ENCODE measurements at regions not wholly inside any gene's neighbourhood (a gene's known extent, or its start where the extent isn't known, plus 50 kb on each side); places are given as distances from the start of the nearest gene placed in this dataset.

GRCh38 chr5:147098233-147098790 lies 136.5 kb upstream of the STK32A start:
- TF ChIP-seq ELF4 (IDR thresholded peaks at IDR 0.05) (no peak), SP1 (IDR thresholded peaks at IDR 0.05) (no peak), HDGF (IDR thresholded peaks at IDR 0.05; ENCODE audit: borderline replicate concordance) (no peak), FOXK2 (IDR thresholded peaks at IDR 0.05) (no peak), ZNF384 (IDR thresholded peaks at IDR 0.05) (no peak), BHLHE40 (IDR thresholded peaks at IDR 0.05; ENCODE audit: borderline replicate concordance) (no peak), CTBP1 (IDR thresholded peaks at IDR 0.05; ENCODE audit: borderline replicate concordance) (no peak), FOXM1 (IDR thresholded peaks at IDR 0.05; ENCODE audit: borderline replicate concordance) (no peak), TARDBP (IDR thresholded peaks at IDR 0.05) (no peak), FOXA1 (IDR thresholded peaks at IDR 0.05) (no peak), SUZ12 (IDR thresholded peaks at IDR 0.05) (no peak), L3MBTL2 (conservative IDR thresholded peaks at IDR 0.05) (no peak)
- TF ChIP-seq, protein P1, sequence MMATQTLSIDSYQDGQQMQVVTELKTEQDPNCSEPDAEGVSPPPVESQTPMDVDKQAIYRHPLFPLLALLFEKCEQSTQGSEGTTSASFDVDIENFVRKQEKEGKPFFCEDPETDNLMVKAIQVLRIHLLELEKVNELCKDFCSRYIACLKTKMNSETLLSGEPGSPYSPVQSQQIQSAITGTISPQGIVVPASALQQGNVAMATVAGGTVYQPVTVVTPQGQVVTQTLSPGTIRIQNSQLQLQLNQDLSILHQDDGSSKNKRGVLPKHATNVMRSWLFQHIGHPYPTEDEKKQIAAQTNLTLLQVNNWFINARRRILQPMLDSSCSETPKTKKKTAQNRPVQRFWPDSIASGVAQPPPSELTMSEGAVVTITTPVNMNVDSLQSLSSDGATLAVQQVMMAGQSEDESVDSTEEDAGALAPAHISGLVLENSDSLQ (IDR thresholded peaks at IDR 0.05), result no peak

Data from HEK293T (cell line).